ENCODE measurements at regions not wholly inside any gene's neighbourhood (a gene's known extent, or its start where the extent isn't known, plus 50 kb on each side); places are given as distances from the start of the nearest gene placed in this dataset.

- H3K9me3 Mint-ChIP-seq, result no peaks in the 10 kb centered on the region
- TF ChIP-seq, protein P1, sequence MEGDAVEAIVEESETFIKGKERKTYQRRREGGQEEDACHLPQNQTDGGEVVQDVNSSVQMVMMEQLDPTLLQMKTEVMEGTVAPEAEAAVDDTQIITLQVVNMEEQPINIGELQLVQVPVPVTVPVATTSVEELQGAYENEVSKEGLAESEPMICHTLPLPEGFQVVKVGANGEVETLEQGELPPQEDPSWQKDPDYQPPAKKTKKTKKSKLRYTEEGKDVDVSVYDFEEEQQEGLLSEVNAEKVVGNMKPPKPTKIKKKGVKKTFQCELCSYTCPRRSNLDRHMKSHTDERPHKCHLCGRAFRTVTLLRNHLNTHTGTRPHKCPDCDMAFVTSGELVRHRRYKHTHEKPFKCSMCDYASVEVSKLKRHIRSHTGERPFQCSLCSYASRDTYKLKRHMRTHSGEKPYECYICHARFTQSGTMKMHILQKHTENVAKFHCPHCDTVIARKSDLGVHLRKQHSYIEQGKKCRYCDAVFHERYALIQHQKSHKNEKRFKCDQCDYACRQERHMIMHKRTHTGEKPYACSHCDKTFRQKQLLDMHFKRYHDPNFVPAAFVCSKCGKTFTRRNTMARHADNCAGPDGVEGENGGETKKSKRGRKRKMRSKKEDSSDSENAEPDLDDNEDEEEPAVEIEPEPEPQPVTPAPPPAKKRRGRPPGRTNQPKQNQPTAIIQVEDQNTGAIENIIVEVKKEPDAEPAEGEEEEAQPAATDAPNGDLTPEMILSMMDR (IDR thresholded peaks at IDR 0.05), result no peak
Observed at GRCh38 chr5:135650081-135650480, 71.3 kb upstream of the CXCL14 start.

GRCh38 chr5:135649435-135649834 is 70.6 kb upstream of the CXCL14 start:
- TF ChIP-seq, protein P1 (IDR thresholded peaks at IDR 0.05), result no peak
- H3K9me3 Mint-ChIP-seq, result no peaks in the 10 kb centered on the region
- no peaks in the 10 kb centered on the region for H3K36me3 Mint-ChIP-seq (ENCODE audit: low read depth)
- no peaks in the 10 kb centered on the region for H3K4me1 Mint-ChIP-seq (ENCODE audit: low read depth)
- DNase-seq, result no peak
- no peak overlapping the region for H3K27ac Mint-ChIP-seq
- no peak overlapping the region for H3K4me3 Mint-ChIP-seq
- peaks cover 17% of the 10 kb centered on the region for H3K27me3 Mint-ChIP-seq (ENCODE audit: insufficient read depth)

More at GRCh38 chr5:135650081-135650480, 71.3 kb upstream of the CXCL14 start:
- Mint-ChIP-seq H3K4me3 (no peak overlapping the region), H3K36me3 (ENCODE audit: low read depth) (no peaks in the 10 kb centered on the region), H3K4me1 (ENCODE audit: low read depth) (no peaks in the 10 kb centered on the region), H3K27me3 (ENCODE audit: insufficient read depth) (peaks cover 15% of the 10 kb centered on the region), H3K27ac (no peak overlapping the region)
- no peak for DNase-seq

- no peak overlapping the region for H3K27ac Mint-ChIP-seq
- H3K9me3 Mint-ChIP-seq, result no peaks in the 10 kb centered on the region
- TF ChIP-seq, protein P1 (IDR thresholded peaks at IDR 0.05), result no peak
- no peaks in the 10 kb centered on the region for H3K4me1 Mint-ChIP-seq (ENCODE audit: low read depth)
- H3K27me3 Mint-ChIP-seq (ENCODE audit: insufficient read depth), result peaks cover 17% of the 10 kb centered on the region
- no peaks in the 10 kb centered on the region for H3K36me3 Mint-ChIP-seq (ENCODE audit: low read depth)
- no peak for DNase-seq
- H3K4me3 Mint-ChIP-seq, result no peak overlapping the region
Observed at GRCh38 chr5:135648116-135648515, 69.3 kb upstream of the CXCL14 start.

DNA sequence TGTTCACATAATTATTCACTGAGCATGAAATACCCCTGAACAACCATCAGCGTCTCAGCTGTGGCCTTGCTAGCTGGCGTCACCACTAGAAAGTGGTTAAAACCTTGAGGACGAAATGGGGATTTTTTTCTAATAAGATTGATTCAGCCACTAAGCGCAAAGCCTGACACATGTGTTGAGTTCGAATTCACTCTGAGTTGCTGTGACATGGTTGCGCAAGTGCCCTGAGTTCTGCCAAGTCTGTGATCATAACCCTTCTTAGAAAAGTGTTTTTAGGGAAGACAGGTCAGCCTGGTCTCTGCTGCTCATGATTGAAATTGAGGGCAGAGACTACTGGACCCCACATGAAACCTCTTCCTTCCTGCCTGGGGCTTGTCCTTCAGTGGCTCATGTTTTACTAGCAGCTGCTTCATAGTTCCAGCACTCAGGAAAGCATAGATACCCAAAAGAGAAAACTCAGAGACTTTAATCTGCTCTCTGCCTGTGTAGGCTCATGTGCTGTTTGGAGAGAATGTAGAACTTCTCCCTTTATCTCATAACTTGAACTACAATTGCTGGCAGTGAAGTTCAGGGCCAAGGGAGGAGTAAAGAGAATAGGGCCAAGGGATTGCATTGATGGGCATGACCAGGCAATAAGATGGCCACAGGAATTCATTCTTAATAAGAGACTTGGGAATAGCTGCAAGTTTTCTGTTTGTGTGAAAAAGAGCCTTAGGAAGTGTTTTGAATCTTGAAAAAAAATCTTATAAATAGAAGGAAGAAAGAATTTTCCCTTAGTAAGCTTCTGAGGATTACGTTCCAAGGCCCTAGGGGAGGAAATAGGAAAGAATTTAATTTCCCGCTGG is 66.8 kb upstream of the CXCL14 start:
- Mint-ChIP-seq H3K4me3 (no peak overlapping the region), H3K9me3 (no peaks in the 10 kb centered on the region), H3K36me3 (ENCODE audit: low read depth) (no peaks in the 10 kb centered on the region), H3K27ac (no peak overlapping the region), H3K4me1 (ENCODE audit: low read depth) (no peaks in the 10 kb centered on the region), H3K27me3 (ENCODE audit: insufficient read depth) (peaks cover 17% of the 10 kb centered on the region)
- DNase-seq, result no peak
- TF ChIP-seq, protein P1 (IDR thresholded peaks at IDR 0.05), result no peak

DNA sequence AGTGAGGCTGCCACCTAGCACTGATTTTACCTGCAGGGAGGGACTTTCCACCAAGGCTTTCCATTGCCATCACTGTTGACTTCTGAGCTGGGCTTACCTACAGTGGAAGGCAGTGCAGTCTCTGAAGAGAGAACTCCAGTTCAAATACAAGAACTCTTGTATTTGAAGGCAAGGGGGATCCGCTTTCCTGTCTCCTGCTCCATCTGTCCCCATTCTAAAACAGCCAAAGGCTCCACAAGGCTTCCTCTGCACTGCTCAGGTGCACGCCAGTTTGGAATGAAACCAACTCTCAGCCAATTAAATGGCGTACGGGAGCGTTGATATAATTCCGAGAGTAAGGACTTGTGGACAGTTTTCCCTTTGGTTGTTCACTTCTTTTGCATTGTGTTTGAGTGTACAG is 66.0 kb upstream of the CXCL14 start:
- no peaks in the 10 kb centered on the region for H3K4me1 Mint-ChIP-seq (ENCODE audit: low read depth)

More for the DNA sequence above, 66.0 kb upstream of the CXCL14 start:
- no peak for DNase-seq
- H3K4me3 Mint-ChIP-seq, result no peak overlapping the region
- H3K36me3 Mint-ChIP-seq (ENCODE audit: low read depth), result no peaks in the 10 kb centered on the region
- no peak overlapping the region for H3K27ac Mint-ChIP-seq
- peaks cover 17% of the 10 kb centered on the region for H3K27me3 Mint-ChIP-seq (ENCODE audit: insufficient read depth)
- TF ChIP-seq, protein P1 (IDR thresholded peaks at IDR 0.05), result no peak
- no peaks in the 10 kb centered on the region for H3K9me3 Mint-ChIP-seq
